ENCODE measurements at regions not wholly inside any gene's neighbourhood (a gene's known extent, or its start where the extent isn't known, plus 50 kb on each side); places are given as distances from the start of the nearest gene placed in this dataset.

- TF ChIP-seq CTCF (IDR thresholded peaks at IDR 0.05) (no peak), POLR2A (IDR thresholded peaks at IDR 0.05) (no peak)
Measured at GRCh38 chr2:558879-559278, 118.3 kb downstream of the TMEM18 start.
